ENCODE measurements at regions not wholly inside any gene's neighbourhood (a gene's known extent, or its start where the extent isn't known, plus 50 kb on each side); places are given as distances from the start of the nearest gene placed in this dataset.
A peak's percentile ranks its signal among the peaks of the same experiment; 100 is the strongest.
"Not testable (repeated sequence)": the region's sequence is repeated elsewhere in the genome, so short reads cannot be mapped to it uniquely, and the experiment has no call there.

DNA sequence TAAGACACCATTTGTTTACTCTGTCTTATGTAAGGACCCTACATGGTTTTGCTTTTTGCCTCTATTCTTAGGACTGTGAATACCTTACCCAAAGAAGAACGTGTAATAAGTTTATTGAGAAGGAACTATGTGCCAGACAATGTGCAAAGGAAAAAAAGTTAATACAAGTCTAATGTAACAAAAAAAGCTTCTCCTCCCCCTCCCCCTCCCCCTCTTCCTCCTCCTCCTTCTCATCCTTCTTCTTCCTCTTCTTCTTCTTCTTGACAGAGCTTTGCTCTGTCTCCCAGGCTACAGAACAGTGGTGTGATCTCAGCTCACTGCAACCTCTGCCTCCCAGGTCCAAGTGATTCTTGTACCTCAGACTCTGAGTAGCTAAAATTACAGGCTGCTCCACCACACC is 50.9 kb upstream of the MITF start:
- no peak for DNase-seq

DNA sequence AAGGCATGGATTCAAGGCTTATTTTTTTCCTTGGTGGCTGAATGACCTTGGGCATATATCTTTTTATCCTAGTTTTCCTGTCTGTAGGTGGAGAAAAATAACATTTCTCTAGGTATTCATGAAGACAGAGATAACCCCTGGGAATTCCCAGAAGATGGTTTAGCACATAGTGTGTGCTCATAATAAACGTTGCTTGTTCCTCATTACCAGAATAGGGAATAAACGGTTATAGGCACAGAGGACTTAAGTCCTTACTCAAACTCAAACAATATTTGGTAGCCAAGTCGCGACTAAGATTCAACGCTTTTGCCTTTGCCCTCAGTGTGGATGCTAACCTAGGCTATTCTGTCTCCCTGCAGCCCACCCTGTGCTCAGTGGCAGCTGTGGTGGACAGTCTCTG is 51.6 kb upstream of the MITF start:
- DNase-seq, result no peak

DNA sequence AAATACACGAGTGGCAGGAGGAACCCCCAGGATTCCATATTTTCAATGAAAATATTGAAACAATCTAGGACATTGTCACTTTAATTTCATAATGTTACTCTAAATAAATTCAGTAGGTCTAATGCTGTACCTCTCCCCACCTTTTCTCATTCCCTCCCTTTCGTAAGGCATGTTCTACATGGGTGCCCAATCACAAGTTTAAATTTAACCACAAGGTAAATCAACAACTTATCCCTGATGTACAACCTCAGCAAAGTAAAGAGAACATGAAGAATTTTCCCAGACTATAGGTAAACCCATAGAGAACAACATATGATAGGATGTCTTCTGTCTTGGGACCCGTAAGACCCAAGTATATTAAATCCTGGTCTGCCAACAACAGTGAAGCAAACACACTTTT is 53.2 kb upstream of the MITF start:
- no peak for DNase-seq

DNA sequence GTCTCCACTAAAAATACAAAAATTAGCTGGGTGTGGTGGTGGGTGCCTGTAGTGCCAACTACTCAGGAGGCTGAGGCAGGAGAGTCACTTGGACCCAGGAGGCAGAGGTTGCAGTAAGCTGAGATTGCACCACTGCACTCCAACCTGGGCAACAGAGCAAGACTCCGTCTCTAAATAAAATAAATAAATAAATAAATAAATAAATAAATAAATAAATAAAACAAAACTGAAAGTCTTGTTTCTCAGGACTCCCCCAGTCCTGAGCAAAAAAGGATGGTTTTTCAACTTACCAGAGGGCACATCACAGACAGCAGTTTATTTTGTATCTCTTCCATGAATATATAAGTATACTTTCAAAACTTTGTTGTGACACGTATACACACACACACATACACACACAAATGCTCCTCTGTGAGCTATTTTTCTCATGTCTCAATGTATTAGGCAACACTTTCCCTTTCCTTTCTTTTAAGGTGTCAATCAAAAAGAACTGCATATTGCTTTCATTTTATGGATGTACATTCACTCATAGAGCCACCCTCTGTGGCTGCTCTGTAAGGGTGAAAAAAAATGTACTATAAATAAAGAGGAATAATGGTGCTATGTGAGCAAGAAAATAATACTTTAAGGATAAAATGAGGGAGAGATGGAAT is 54.8 kb upstream of the MITF start:
- no peak for DNase-seq

DNA sequence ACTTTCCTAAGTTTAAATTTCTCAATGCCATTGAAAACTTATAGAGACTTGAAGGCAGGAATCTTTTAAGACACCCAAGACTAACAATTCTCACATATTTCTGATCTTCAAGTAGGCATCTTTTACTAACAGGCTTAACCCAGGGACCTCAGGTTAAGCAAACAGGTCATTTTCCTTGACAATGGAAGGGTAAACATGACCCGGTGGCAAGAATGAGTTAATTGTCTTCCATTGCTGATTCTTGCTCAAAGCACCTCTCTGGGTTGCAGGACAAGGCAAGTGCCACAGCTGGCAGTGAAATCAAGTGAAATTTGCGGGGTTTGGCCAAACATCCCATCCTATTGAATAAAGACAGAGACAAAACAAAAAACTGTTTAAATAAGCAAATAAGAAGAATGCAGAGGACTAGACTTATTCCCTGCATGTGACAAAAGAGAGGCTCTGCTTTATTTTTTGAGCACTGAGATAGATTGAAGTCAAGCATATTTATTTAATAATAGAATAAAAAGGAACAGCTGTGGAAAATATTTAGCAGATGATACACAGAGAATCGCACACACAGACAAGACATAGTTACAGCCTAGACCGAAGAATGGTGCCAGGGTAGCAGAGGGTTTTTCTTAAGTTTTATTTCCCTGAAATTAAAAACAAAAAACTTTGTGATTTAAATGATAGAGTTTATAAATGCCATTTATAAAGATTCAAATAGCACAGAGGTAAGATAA is 56.0 kb upstream of the MITF start:
- no peak for DNase-seq

DNA sequence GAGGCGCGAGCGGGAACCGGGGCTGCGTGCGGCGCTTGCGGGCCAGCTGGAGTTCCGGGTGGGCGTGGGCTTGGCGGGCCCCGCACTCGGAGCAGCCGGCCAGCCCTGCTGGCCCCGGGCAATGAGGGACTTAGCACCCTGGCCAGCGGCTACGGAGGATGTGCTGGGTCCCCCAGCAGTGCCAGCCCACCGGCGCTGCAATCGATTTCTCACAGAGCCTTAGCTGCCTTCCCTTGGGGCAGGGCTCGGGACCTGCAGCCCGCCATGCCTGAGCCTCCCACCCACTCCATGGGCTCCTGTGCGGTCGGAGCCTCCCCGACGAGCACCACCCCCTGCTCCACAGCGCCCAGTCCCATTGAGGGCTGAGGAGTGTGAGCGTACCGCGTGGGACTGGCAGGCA is 61.8 kb upstream of the MITF start:
- DNase-seq, result not testable (repeated sequence)

DNA sequence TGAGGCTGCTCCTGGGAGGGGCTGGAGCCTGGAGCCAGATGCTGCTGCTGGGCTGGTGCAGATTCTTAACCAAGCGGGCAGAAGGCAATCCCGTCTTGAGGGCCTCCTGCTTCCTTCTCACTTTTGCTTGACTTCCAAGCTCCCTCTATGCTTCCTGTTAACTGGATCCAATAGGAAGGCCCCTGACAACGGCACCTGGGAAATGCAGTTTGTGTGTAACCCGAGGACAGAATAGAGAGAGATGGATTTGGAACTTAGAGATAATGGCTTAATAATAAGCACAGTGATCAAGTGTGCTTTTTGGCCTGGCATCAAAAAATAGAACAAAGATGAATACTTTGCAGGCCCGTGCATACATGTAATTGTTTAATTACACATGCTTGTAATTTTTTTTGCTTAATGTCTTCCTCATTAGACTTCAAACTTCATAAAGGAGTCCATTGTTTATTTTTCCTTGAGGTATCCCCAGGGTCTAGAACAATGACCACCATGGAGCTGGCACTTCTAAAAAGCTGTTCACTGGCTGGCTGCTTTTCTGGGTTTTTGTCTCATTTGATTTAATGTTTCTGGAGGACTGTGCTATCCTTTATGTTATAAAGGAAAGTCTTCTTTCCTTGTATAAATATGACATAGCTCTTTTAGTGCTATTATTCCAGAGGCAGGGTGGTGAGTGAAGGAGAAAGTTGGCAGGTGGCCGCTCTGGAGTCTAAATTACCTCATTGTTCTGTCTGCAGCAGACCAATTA is 63.3 kb upstream of the MITF start:
- DNase-seq, result no peak

DNA sequence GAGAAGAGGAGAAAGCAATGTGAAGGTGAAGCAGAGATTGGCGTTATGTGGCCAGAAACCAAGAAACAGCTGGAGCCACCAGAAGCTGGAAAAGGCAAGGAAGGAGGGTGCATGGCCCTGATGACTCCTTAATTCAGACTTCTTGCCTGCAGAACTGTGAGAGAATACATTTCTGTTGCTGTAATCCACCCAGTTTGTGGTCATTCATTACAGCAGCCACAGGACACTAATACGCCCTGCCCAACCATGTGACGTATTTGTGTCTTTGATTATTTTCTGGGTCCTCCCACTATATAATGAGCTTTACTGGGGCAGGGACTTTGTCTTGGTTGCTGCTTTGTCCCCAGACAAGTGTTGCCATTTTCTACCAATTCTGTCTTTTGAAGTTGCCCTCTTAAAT is 64.5 kb upstream of the MITF start:
- DNase-seq, result no peak

DNA sequence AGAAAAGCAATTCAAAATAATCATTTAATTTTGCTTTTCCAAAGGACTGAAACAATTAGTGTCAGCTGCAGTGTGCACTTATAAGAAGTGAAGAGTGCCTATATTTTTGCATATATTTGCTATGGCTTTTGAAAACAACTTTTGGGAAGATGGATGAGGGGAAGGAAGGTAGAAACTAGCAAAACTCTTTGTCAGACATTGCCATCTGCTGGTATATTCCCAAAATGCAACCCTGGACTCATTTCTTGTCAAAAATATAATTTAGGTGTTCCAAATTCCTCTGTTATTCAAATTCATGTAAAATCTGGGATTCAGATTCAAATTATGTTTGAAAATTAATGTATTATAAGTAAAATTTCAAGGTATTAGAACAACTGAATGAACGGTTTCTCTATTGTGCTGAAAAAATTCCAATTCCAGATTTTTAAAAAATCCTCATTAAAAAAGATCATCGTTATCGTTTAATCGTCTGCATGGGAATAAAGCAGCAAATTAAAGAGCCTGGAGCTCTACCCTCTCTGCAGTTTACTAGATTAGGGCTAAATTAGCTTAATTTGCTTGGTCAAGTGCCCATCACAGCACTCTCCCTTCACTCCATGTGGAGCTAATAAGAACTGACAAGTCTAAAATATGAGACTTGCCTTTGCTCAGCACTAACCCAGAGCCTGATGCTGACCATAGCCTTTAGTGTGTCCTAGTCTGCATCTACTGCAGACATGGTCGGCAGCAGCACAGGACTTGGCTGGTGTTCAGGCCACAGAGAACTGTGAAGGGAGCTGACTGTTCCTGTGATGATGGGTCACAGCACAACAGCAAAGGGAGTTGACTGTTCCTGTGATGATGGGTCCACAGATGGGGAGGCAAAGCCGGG is 67.9 kb upstream of the MITF start:
- DNase-seq, result peak; percentile 20

DNA sequence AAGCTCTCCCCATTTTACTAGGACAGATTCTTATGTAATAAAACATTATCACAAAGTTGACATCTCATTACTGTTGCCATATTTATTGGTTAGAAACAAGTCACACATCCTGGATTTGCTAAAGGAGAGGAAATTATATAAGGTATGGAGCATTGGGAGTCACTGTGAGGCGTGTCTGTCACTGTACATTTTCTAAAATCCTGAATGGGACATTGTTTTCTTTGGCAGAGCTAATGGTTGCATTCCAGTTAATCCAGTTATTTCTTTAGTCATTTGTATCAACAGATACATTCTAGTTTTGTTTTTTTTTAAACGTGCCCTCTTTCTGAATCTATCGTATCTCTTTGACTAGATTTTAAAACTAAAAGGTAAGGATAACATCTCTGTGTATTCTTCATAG is 70.2 kb upstream of the MITF start:
- DNase-seq, result no peak

DNA sequence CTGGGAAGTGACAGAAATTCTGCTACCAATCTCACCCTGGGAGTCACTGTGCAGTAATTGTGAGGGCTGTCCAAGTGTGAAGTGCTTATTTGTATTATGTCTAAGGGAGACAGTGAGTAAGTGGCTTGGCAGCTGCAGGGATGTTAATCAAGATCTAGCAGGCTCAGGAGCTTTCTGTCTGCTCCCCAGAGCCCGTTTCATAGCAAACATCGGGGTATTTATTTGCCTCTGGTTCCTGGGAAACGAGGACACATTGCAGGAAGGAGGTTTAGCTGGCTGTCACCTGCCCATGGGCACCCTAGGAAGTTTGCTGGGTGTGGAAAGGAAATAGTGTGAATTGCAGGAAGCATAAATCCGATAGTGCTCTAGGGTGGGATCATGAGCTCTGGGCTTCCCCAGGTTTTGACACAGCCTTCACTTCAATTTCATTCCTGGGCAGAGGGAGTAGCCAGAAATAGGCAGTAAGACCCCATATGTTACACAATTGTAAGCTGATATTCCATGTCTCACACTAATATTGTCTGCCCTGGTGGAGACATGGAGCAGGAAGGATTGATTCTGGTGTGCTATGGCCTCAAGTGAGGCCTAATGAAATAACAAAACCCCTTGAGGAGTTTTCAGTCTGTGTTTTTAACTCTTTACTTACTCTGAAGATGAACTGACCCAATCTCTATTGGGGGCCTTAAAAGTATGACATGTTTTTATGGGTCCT is 74.1 kb upstream of the MITF start:
- DNase-seq, result peak; percentile 74

DNA sequence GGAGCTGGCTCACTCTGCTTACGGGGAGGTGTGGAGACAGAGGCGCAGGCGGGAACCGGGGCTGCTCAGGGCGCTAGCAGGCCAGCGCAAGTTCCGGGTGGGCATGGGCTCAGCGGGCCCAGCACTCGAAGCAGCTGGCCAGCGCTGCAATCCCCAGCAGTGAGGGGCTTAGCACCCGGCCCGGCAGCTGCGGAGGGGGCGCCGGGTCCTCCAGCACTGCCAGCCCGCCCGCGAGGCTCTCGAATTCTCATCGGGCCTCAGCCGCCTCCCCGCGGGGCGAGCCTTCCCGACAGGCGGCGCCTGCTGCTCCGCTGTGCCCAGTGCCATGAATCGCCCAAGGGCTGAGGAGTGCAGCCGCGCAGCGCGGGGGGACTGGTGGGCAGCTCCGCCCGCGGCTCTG is 78.6 kb upstream of the MITF start:
- no peak for DNase-seq

DNA sequence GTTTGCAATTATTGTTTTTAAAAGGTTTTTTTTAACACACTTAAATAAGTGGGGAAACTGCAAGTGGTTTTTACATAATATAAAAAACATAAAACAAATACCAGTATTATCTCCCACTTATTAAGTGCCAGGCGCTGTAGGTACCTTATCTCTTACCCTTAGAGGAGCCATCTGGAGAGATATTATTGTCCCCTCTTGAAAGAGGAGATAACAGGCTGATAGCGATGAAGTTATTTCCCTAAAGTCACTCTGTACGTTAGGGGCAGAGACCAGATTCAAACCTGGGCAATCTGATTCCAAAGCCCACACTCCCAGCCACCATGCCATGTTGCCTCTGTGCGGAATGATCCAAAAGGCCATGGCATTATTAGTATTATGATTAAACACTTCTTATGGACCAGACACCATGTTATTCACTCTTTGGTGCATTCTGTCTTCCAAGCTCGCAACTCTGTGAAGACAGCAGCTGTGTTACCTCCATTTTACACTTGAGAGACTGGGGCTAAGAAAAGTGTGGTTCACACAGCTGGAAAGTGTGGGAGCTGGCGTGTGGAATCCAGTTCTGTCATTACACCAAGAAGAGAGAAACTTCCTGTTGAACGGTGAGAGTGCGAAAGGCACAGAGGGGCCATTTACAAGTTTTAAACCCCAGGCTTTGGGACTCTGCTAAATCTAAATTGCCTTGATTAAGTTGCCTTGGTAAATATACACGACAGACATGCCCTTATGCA is 79.9 kb upstream of the MITF start:
- DNase-seq, result no peak

DNA sequence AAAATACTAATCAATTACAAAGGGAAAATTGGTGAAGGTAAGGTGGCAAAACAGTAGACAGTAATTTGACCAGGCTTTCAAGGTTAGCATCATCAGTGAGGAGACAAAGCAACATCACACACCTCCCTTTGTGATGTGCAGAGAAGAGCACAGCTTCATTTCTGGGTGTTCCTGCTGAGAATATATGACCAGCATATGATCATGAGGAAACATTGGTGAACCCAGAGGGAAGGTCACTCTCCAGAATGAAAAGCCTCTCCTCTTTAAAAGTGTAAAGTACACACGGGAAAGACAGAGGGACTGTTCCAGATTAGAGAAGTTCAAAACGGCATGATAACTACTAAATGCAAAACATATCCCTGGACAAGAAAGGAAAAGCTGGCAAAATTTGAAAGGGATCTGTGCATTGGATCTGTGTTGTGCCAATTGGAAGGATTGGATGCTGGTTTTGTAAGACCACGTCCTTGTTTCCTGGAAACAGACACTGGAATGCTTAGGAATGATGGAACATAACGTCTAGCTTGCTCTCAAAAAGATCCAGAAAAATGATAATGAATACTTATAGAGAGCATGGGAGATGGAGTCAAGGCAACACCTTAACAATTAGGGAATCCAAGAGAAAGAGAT is 80.6 kb upstream of the MITF start:
- no peak for DNase-seq

DNA sequence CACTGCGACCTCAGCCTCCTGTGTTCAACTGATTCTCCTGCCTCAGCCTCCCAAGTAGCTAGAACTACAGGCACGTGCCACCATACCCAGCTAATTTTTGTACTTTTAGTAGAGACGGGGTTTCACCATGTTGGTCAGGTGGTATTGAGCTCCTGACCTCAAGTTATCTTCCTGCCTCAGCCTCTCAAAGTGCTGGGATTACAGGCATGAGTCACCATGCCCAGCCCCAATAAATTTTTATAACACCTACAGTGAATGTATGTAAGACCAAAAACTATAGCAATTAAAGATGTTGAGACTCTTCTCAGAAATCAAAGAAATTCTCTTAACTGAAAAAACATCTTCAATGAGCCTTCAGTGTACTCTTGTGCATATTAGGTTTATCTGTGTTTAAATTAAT is 82.2 kb upstream of the MITF start:
- DNase-seq, result not testable (repeated sequence)

DNA sequence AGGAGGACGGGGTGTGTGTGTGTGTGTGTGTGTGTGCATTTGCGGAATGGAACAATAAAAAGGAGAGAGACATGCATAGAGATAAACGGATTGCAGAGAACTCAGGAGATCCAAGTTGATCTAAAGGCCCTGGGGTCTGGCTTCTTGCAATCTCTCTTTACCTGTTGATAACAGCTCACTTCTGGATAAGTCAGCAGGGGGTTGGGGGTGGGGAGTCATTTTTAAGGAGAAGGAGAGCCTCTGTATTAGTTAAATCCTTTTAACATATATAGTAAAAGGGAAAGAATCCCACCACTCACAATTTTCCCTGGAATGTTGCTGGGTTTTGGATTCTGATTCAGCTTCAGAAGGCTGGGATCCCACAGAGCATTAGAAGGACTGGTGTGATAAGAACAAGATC is 87.5 kb upstream of the MITF start:
- DNase-seq, result no peak

DNA sequence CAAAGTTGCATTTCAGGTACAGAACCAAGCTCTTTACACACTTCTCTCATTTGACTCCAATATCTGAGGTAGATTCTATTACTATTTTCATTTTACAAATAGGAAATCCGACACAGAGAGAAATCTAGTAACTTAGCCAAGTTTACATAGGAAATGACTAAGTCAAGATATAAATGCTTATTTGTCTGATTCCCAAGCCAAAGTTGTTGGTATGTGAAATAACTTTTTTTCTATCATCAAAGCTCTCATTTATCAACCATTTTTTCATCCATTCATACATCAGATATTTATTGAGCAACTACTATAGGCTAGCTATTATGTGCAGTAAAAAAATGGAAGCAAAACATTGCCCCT is 89.2 kb upstream of the MITF start:
- DNase-seq, result no peak

DNA sequence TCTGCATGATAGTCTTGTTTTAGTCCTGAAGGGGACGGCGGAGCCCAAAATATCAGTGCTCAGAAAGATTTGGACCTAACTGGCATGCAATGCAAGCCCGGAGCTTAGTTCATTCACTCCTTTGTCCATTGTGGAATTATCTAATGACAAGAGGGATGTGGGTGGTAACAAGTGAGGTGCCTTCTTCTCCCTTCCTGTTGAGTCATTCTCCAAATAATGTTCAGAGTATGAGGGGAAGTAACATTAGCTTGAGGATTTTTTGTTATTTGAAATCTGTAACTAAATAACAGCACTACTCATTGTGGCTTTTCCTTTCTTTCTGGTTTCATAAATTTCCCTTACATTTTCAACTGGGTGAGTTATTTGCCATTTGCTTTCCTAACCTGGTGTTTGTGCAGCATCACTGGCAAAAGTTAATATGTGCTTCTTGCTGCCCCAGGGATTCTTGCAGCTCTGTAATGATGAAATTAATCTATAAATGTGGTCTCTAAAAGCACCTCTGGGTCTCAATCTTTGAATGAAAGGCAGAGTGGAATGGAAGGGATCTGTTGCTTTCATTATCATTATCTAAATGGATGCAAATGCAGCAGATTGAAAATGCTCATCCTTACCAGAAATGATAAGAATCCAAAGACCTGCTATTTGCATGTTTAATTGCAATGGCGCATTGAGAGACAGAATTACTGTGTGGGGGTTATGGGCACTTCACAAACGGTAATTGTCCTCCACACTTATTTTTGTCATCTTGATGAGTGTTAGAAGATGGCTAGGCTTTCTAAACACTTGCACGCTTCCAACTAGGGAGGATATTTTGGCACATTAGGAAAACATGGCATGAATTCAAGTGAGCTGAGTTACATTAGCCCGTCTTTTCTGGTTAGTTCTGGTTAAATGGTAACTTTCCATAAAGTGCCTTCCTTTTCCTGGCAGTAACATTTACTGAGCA is 89.9 kb upstream of the MITF start:
- peak; percentile 37 for DNase-seq

DNA sequence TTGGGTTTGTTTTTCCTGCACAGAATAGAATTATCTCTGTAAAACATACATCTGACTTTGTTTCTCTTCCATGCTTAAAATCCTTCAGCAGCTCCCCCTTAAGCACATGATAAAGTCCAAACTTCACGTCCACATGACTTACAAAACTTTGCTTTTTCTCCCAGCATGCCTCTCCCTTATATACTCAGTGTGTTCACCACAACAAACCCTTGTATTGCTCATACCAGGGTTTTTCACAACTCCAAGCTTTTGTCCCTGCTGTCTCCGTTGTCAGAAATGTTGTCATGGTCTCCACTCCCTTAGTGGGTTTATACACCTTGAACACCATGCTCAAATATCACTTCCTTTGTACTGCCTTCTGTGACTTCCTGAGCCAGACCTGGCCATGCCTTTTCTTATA is 91.1 kb upstream of the MITF start:
- no peak for DNase-seq

DNA sequence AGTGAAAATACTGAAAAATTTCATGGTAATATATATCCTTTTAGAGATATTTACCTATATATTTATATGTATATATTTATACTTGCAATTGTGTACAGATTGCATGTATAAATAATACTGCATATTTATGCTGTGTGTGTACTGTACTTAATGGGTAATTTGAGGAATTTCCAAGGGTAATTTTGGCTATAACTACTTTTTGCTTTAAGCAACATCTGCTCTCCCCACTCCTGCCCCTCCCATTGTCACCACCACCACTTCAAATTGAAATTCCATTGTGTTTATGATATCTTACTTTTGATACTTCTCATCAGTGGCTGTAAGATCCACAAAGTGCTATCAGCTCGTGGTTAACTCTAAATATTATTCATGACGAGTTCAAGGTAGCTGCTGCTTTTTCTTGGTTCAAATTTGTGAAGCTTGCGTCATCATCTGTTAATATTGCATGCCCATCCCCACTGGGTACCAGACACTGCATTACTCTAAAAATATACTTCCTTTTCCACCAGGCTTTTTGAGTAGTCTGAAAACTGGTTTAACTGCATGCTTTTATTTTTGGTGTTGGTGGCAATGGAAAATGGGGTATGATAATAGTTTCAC is 91.7 kb upstream of the MITF start:
- DNase-seq, result no peak

Data from NCI-H2029 (cell line).